Uterus (tissue), 3 donors: ENCODE measurements at regions not wholly inside any gene's neighbourhood (a gene's known extent, or its start where the extent isn't known, plus 50 kb on each side); places are given as distances from the start of the nearest gene placed in this dataset.
"Not testable (repeated sequence)": the region's sequence is repeated elsewhere in the genome, so short reads cannot be mapped to it uniquely, and the experiment has no call there.

Experiments
- DNase-seq, 2 donors: peaks; one replicate each; pipeline ENCODE4 v3.0.0-alpha.2; 2019 to 2020
- H3K27ac ChIP-seq, 2 donors: fragments of 200-600 bp; sonication (generic); 1 replicate in 1 of 2; 2 replicates in 1 of 2; pipeline ENCODE4 v1.5.1; 2016 to 2018
- H3K27me3 ChIP-seq, 2 donors: fragments of 200-600 bp; sonication (generic); one replicate each; pipeline ENCODE4 v1.5.1; 2018 to 2019; ENCODE audit warnings: control low read depth in 1 of 2
- H3K36me3 ChIP-seq, 2 donors: fragments of 200-600 bp; sonication (generic); one replicate each; pipeline ENCODE4 v1.5.1; 2019; ENCODE audit warnings: control low read depth in 1 of 2
- H3K4me1 ChIP-seq, 2 donors: fragments of 200-600 bp; sonication (generic); one replicate each; pipeline ENCODE4 v1.5.1; 2018 to 2019; ENCODE audit warnings: control low read depth in 1 of 2
- H3K4me3 ChIP-seq, 2 donors: fragments of 200-600 bp; sonication (generic); 1 replicate in 1 of 2; 2 replicates in 1 of 2; pipeline ENCODE4 v1.5.1; 2018 to 2019; ENCODE audit warnings: mild to moderate bottlenecking in 1 of 2
- H3K9me3 ChIP-seq, 2 donors: fragments of 200-600 bp; sonication (generic); one replicate each; pipeline ENCODE4 v1.5.1; 2019; ENCODE audit warnings: control low read depth in 1 of 2
- CTCF ChIP-seq, 4 experiments: fragments of 200-600 bp in 2 of 4; fragments of 450-650 bp in 2 of 4; sonication (generic) in 2 of 4; IDR thresholded peaks; one replicate each; pipeline ENCODE4 v1.5.1; 2016 to 2019; ENCODE audit warnings: antibody characterized with exemption in 4 of 4, mild to moderate bottlenecking in 2 of 4, moderate library complexity in 1 of 4
- POLR2A ChIP-seq, 2 donors: fragments of 450-650 bp; IDR thresholded peaks; one replicate each; pipeline ENCODE4 v1.6.1; 2016; ENCODE audit warnings: antibody characterized with exemption in 2 of 2, mild to moderate bottlenecking in 1 of 2, moderate library complexity in 1 of 2
- intact Hi-C: fragments of 100-400 bp; cut with DNase I; formaldehyde crosslinking; loops from one replicate; pipeline ENCODE4 v1.15.1; 2023; ENCODE audit warnings: low total_unique reads
- donor health status: DM: yes; HTN: yes; CAD: no.

- no peak for DNase-seq
- Histone ChIP-seq H3K4me3 (no peak overlapping the region), H3K36me3 (no peaks in the 10 kb centered on the region), H3K9me3 (no peaks in the 10 kb centered on the region), H3K27me3 (no peaks in the 10 kb centered on the region), H3K4me1 (no peaks in the 10 kb centered on the region), H3K27ac (no peak overlapping the region)
- TF ChIP-seq POLR2A (IDR thresholded peaks at IDR 0.05) = no peak
- TF ChIP-seq CTCF (IDR thresholded peaks at IDR 0.05) = no peak
- intact Hi-C loops = no loop called here
Measured at GRCh38 chr5:28808967-28809810, 1770.8 kb upstream of the CDH9 start.

GRCh38 chr5:28807195-28807729, 1768.9 kb upstream of the CDH9 start:
- Histone ChIP-seq H3K9me3 (no peaks in the 10 kb centered on the region), H3K4me3 (no peak overlapping the region), H3K4me1 (no peaks in the 10 kb centered on the region), H3K27ac (no peak overlapping the region), H3K27me3 (no peaks in the 10 kb centered on the region), H3K36me3 (no peaks in the 10 kb centered on the region)
- no peak for DNase-seq
- intact Hi-C loops = no loop called here
- no peak for TF ChIP-seq CTCF (IDR thresholded peaks at IDR 0.05)
- TF ChIP-seq POLR2A (IDR thresholded peaks at IDR 0.05) = no peak

GRCh38 chr5:28799035-28799434, 1760.6 kb upstream of the CDH9 start:
- intact Hi-C loops, H3K4me1 ChIP-seq, H3K27ac ChIP-seq, H3K36me3 ChIP-seq, H3K9me3 ChIP-seq, H3K4me3 ChIP-seq, DNase-seq, H3K27me3 ChIP-seq: not testable (repeated sequence)

- H3K27me3 ChIP-seq = no peaks in the 10 kb centered on the region
- H3K27ac ChIP-seq = no peak overlapping the region
- H3K4me3 ChIP-seq = no peak overlapping the region
Measured at GRCh38 chr5:28788954-28789353, 1750.6 kb upstream of the CDH9 start.

GRCh38 chr5:28780083-28780692, 1741.8 kb upstream of the CDH9 start:
- no peak overlapping the region for H3K27ac ChIP-seq
- no peak overlapping the region for H3K4me3 ChIP-seq
- no peaks in the 10 kb centered on the region for H3K27me3 ChIP-seq
- intact Hi-C loops = no loop called here
- H3K36me3 ChIP-seq = no peaks in the 10 kb centered on the region
- no peak for TF ChIP-seq CTCF (IDR thresholded peaks at IDR 0.05)
- TF ChIP-seq POLR2A (IDR thresholded peaks at IDR 0.05) = no peak
- H3K9me3 ChIP-seq = no peaks in the 10 kb centered on the region
- DNase-seq = no peak
- no peaks in the 10 kb centered on the region for H3K4me1 ChIP-seq

More at GRCh38 chr5:28788954-28789353, 1750.6 kb upstream of the CDH9 start:
- Histone ChIP-seq H3K4me1 (no peaks in the 10 kb centered on the region), H3K36me3 (no peaks in the 10 kb centered on the region), H3K9me3 (no peaks in the 10 kb centered on the region)
- intact Hi-C loops = no loop called here
- DNase-seq = no peak
- no peak for TF ChIP-seq CTCF (IDR thresholded peaks at IDR 0.05)
- no peak for TF ChIP-seq POLR2A (IDR thresholded peaks at IDR 0.05)
